ENCODE measurements at regions not wholly inside any gene's neighbourhood (a gene's known extent, or its start where the extent isn't known, plus 50 kb on each side); places are given as distances from the start of the nearest gene placed in this dataset.

GRCh38 chr6:134560019-134560418 is 242.1 kb upstream of the SGK1 start:
- intact Hi-C loops (cut with micrococcal nuclease) = no loop called here
- Histone ChIP-seq H3K79me2 (ENCODE audit: control insufficient read depth, insufficient read depth, low read length) (no peaks in the 10 kb centered on the region), H2AFZ (ENCODE audit: low read depth, low read length) (no peak overlapping the region), H3K4me3 (replicated peaks in 1 of 3; ENCODE audit: insufficient read depth in 1 of 3, low read depth in 1 of 3, low read length in 3 of 3) (no peak overlapping the region), H3K4me2 (ENCODE audit: insufficient read depth, low read length) (no peak overlapping the region), H4K20me1 (replicated peaks; ENCODE audit: control insufficient read depth, extremely low read depth, insufficient read depth, low read length) (no peaks in the 10 kb centered on the region), H3K9me3 (replicated peaks; ENCODE audit: control insufficient read depth, insufficient read depth, low read length) (no peaks in the 10 kb centered on the region), H3K9ac (replicated peaks; ENCODE audit: extremely low read depth, insufficient read depth, low read length) (no peak overlapping the region), H3K36me3 (ENCODE audit: control insufficient read depth in 2 of 2, extremely low read depth in 1 of 2, insufficient read depth in 2 of 2, low read length in 2 of 2) (no peaks in the 10 kb centered on the region), H3K27me3 (ENCODE audit: control insufficient read depth in 2 of 2, insufficient read depth in 2 of 2, low read length in 2 of 2) (no peaks in the 10 kb centered on the region), H3K4me1 (ENCODE audit: control insufficient read depth, extremely low read depth, insufficient read depth, low read length) (no peaks in the 10 kb centered on the region), H3K27ac (ENCODE audit: insufficient read depth, low read depth, low read length) (no peak overlapping the region), H3K9me1 (replicated peaks; ENCODE audit: control insufficient read depth, extremely low read depth, insufficient read depth, low read length) (no peaks in the 10 kb centered on the region)
- TF ChIP-seq POLR2A (IDR thresholded peaks at IDR 0.05; ENCODE audit: low read depth, low read length) = no peak
- TF ChIP-seq MYC (IDR thresholded peaks at IDR 0.05; ENCODE audit: low read depth, low read length) = no peak
- TF ChIP-seq FOS (IDR thresholded peaks at IDR 0.05; ENCODE audit: borderline replicate concordance, insufficient read depth, low read length) = no peak
- TF ChIP-seq POLR2AphosphoS5 (IDR thresholded peaks at IDR 0.05; ENCODE audit: insufficient read depth, low read depth, low read length) = no peak
- TF ChIP-seq, protein P1, sequence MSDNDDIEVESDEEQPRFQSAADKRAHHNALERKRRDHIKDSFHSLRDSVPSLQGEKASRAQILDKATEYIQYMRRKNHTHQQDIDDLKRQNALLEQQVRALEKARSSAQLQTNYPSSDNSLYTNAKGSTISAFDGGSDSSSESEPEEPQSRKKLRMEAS (IDR thresholded peaks at IDR 0.05; ENCODE audit: insufficient read depth, insufficient read length) = no peak
- TF ChIP-seq EZH2 (IDR thresholded peaks at IDR 0.05; ENCODE audit: borderline replicate concordance, low read depth, low read length, severe bottlenecking) = no peak
- TF ChIP-seq JUN (IDR thresholded peaks at IDR 0.05; ENCODE audit: borderline replicate concordance, insufficient read depth, insufficient read length, low read depth) = no peak
- TF ChIP-seq CTCF (IDR thresholded peaks at IDR 0.05; ENCODE audit: extremely low read depth in 1 of 2, insufficient read depth in 1 of 2, low read depth in 1 of 2, low read length in 2 of 2) = no peak
- no peak for TF ChIP-seq GATA2 (IDR thresholded peaks at IDR 0.05; ENCODE audit: insufficient read depth, insufficient read length, low read depth, low read length)
- ChIA-PET CTCF (interaction anchor here (1.1 to 1.2 kb wide), 2 partner anchors 8 to 81 kb away, joined by 3 read pairs; no protein-coding TSS in a partner anchor), POLR2A (no interaction called here)
- BruUV-seq (replicated peaks) = no TSS peak
- no peak for FAIRE-seq
- DNase-seq (ENCODE audit: low read depth, low spot score) = no peak
- dilution Hi-C loops (cut with MboI; ENCODE audit: extremely low pct_ligation_motif_present, low sequenced_read_pairs) = no loop called here

All from endothelial cell of umbilical vein (primary cell).